ENCODE measurements at regions not wholly inside any gene's neighbourhood (a gene's known extent, or its start where the extent isn't known, plus 50 kb on each side); places are given as distances from the start of the nearest gene placed in this dataset.

DNA sequence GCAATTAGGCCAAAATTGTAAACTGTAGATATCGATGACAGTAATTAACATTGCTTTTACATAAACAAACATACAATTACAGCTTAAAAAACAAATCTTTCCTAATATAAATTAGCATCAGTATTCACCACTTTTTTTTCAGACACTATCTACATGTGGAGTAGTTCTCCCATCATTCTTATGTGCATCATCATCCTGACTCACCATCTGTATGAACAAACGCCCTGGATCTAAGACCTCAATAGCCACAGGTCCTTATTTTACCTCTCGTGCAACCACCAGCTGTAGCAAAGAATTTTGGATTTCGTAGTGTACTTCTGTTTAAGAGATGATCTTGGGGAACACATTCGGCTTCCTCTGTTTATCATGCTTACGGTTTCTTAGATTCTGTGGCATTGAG, 551.9 kb upstream of the KIRREL3 start:
- Histone ChIP-seq H3K4me3 (no peak overlapping the region), H3K27ac (replicated peaks) (no peak overlapping the region), H3K4me1 (no peaks in the 10 kb centered on the region), H3K9me3 (replicated peaks) (no peaks in the 10 kb centered on the region), H3K27me3 (ENCODE audit: low read depth) (no peaks in the 10 kb centered on the region), H3K36me3 (no peaks in the 10 kb centered on the region)
- TF ChIP-seq, protein P1, sequence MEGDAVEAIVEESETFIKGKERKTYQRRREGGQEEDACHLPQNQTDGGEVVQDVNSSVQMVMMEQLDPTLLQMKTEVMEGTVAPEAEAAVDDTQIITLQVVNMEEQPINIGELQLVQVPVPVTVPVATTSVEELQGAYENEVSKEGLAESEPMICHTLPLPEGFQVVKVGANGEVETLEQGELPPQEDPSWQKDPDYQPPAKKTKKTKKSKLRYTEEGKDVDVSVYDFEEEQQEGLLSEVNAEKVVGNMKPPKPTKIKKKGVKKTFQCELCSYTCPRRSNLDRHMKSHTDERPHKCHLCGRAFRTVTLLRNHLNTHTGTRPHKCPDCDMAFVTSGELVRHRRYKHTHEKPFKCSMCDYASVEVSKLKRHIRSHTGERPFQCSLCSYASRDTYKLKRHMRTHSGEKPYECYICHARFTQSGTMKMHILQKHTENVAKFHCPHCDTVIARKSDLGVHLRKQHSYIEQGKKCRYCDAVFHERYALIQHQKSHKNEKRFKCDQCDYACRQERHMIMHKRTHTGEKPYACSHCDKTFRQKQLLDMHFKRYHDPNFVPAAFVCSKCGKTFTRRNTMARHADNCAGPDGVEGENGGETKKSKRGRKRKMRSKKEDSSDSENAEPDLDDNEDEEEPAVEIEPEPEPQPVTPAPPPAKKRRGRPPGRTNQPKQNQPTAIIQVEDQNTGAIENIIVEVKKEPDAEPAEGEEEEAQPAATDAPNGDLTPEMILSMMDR (IDR thresholded peaks at IDR 0.05; ENCODE audit: borderline replicate concordance) = no peak
- no peak for DNase-seq
- intact Hi-C loops (cut with micrococcal nuclease) = no loop called here

DNA sequence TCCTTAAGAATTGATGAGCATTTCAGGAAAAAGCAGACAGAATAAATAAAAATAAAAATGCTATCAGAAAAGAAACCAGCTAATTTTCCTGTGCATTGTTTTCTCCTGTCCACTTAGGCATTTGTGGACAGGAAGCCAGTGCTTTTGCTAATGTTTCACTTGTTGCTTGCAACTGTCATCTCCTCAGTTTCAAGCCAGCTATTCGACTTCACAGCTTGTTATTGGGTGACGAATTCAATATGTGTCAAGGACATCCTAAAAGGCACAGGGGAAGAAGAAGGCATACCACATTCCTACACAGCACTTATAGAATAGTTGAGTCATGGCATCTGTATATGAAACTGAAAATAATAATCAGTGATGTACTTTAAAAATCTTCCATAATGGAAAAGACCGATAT, 530.6 kb upstream of the KIRREL3 start:
- H3K27me3 ChIP-seq (ENCODE audit: low read depth) = no peaks in the 10 kb centered on the region
- no peaks in the 10 kb centered on the region for H3K36me3 ChIP-seq
- intact Hi-C loops (cut with micrococcal nuclease) = no loop called here
- no peak overlapping the region for H3K4me3 ChIP-seq
- TF ChIP-seq, protein P1 (IDR thresholded peaks at IDR 0.05; ENCODE audit: borderline replicate concordance) = no peak
- peaks cover 3% of the 10 kb centered on the region for H3K9me3 ChIP-seq (replicated peaks)
- DNase-seq = no peak
- H3K27ac ChIP-seq (replicated peaks) = no peak overlapping the region
- H3K4me1 ChIP-seq = no peaks in the 10 kb centered on the region

DNA sequence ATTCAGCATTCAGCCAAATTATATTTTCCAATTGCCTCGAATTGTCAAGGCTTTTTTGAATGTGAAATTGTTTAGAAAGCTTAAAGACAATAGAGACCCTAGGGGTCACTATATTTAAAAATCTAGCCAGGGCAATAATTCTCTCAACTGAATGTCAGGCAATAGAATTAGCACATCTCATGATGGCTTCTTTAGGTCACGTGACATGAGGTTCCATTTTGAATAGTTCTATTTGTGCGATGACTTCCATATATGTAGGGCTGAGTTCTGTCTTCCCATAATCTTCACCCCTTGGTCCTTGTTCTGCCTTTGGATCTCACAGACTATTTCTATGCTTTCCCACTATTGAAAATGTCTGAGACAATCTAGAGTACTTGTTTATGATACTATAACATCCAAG, 527.7 kb upstream of the KIRREL3 start:
- Histone ChIP-seq H3K27ac (replicated peaks) (no peak overlapping the region), H3K4me3 (no peak overlapping the region), H3K4me1 (no peaks in the 10 kb centered on the region), H3K9me3 (replicated peaks) (no peaks in the 10 kb centered on the region), H3K27me3 (ENCODE audit: low read depth) (no peaks in the 10 kb centered on the region), H3K36me3 (no peaks in the 10 kb centered on the region)
- TF ChIP-seq, protein P1 (IDR thresholded peaks at IDR 0.05; ENCODE audit: borderline replicate concordance) = no peak
- intact Hi-C loops (cut with micrococcal nuclease) = no loop called here
- DNase-seq = no peak

DNA sequence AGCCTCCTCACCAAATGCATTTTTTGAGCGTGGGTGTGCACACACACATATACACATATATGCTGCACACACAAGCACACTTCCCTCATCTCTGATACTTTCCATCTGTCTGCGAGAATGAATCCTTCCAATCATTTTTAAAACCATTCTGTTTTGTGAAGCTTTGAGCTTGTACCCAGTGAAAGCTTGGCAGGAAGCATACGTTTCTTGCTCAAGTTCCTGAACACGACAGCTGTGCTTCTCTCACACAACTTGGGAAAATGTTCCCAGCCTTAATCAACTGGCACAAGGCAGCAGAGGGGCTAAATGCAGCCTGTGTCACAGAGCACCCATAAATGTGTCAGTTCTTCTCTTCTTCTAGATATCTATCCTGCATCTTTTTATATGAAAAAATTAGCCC, 524.0 kb upstream of the KIRREL3 start:
- H3K9me3 ChIP-seq (replicated peaks) = no peaks in the 10 kb centered on the region
- no peaks in the 10 kb centered on the region for H3K36me3 ChIP-seq
- H3K4me1 ChIP-seq = no peaks in the 10 kb centered on the region
- no peak overlapping the region for H3K4me3 ChIP-seq
- TF ChIP-seq, protein P1 (IDR thresholded peaks at IDR 0.05; ENCODE audit: borderline replicate concordance) = no peak
- intact Hi-C loops (cut with micrococcal nuclease) = no loop called here
- peaks cover 9% of the 10 kb centered on the region for H3K27me3 ChIP-seq (ENCODE audit: low read depth)
- H3K27ac ChIP-seq (replicated peaks) = no peak overlapping the region
- no peak for DNase-seq

DNA sequence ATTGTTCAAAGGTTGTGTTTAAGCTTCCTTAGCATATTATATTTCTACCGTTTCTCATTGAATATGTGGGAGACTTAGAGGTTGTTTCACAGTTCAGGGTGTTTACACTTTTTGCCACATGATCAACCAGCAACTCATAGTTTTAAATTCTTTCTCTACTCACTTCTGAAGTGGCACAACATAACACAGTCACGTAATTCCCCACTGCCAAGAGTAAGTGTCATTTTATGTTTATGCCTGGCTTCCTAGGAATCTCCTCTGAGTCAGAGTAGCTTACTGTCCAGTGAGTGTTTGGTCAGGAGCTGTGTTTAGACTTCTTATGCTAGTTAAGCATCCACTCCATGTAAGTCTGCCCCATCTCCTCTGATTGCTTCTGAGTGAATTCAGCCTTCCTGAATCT, 520.8 kb upstream of the KIRREL3 start:
- DNase-seq = no peak
- H3K9me3 ChIP-seq (replicated peaks) = peaks cover 24% of the 10 kb centered on the region
- no peaks in the 10 kb centered on the region for H3K4me1 ChIP-seq
- H3K4me3 ChIP-seq = no peak overlapping the region
- H3K27ac ChIP-seq (replicated peaks) = no peak overlapping the region
- intact Hi-C loops (cut with micrococcal nuclease) = no loop called here
- peaks cover 9% of the 10 kb centered on the region for H3K27me3 ChIP-seq (ENCODE audit: low read depth)
- TF ChIP-seq, protein P1 (IDR thresholded peaks at IDR 0.05; ENCODE audit: borderline replicate concordance) = no peak
- H3K36me3 ChIP-seq = no peaks in the 10 kb centered on the region

DNA sequence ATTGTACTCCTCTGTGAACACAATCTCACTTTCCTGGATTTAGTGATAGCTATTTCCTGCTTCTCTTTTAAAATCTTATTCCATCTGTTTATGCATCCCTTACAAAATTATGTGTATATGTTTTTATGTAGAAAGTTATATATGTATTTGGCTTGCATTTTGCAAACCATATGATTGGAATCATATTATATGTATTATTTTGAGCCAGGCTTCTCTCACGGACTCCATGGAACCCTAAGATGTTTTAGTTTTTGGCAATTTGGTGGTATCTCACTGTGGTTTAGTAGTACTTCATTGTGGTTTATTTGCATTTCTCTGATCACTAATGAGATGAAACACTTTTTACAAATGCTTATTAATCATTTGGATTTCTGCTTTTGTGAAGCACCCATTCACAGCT, 507.3 kb upstream of the KIRREL3 start:
- no peaks in the 10 kb centered on the region for H3K36me3 ChIP-seq
- intact Hi-C loops (cut with micrococcal nuclease) = no loop called here
- TF ChIP-seq, protein P1 (IDR thresholded peaks at IDR 0.05; ENCODE audit: borderline replicate concordance) = no peak
- no peak overlapping the region for H3K4me3 ChIP-seq
- H3K27ac ChIP-seq (replicated peaks) = no peak overlapping the region
- H3K27me3 ChIP-seq (ENCODE audit: low read depth) = peaks cover 6% of the 10 kb centered on the region
- H3K9me3 ChIP-seq (replicated peaks) = no peaks in the 10 kb centered on the region
- no peaks in the 10 kb centered on the region for H3K4me1 ChIP-seq
- no peak for DNase-seq

Data from left ventricle myocardium inferior (tissue), 1 donor.